Inflammatory macrophage (primary cell): ENCODE measurements at regions not wholly inside any gene's neighbourhood (a gene's known extent, or its start where the extent isn't known, plus 50 kb on each side); places are given as distances from the start of the nearest gene placed in this dataset.

ENCODE experiments used
- DNase-seq, 2 donors: peaks; one replicate each; pipeline ENCODE4 v3.0.0-alpha.2; 2020 to 2022

DNA sequence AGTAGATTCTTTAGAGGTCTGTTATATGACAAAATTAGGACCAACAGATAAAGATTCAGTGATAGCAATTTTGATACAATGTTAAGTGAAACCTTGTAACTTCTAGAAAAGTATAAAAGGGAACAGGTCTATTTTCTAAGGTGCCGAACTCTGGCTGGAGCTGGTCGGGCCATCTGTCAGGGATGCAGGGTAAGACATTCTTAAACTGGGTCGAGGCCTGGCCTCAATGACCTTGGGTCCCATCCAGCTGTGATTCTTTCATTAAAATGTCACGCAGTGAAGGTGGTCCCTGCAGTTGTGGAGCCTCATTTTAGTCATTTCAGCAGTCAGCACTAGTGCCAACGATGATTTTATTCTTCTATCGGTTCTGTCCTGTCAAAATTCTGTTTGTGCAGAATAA lies 271.9 kb upstream of the SPRY2 start:
- no peak for DNase-seq

DNA sequence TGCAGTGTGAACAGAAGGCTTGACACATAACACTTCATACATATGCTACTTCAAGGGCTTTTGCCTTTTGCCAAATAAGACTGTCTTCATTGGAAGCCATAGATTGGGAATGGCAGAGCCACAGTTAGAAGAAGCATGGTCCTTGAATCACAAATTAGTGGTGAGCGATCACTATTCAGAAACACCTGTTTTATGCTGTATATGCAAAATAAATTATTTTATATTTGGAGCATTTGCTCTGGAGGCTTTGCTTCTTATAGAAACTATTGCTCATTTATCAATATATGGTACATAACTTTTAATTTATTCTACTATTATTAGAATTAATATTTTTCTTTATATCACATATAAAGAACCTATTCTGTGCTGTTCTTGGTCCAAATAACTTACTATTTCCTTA lies 270.4 kb upstream of the SPRY2 start:
- no peak for DNase-seq

DNA sequence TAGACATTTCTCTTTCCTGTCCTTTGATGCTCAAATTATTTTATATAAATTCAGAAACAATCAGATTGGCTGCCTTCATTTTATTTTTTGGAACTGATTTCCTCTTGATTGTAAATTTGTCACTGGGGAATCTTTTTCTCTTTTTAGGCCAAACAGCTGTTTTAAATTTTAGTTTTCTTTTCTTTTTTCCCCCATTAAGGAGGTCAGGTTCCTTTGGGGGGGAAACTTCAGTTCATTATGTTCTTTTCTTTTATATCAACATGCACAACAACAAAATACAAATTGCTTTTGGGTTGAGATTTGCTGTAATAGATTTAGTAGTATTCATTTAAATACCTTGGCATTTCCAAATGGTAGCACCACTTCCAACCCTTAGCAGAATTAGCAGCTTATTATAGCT lies 264.8 kb upstream of the SPRY2 start:
- no peak for DNase-seq

DNA sequence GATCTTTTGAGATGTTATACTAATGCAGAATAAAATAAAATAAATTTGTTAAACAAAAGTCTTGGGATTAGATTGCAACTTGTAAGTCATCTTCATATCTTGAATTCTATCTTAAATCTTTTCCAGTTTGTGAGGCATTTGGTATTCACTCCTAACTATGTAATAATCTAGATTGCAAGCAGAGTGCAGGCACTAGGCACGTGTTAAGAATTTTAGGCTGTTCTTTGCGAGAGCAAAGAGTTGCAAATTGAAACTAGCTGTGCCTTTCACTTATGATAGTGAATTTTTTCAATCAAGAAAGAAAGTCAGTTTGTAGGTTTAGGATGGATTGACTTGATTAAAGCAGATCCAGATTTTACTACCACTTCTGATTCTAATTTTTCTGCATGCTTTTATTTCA lies 264.1 kb upstream of the SPRY2 start:
- no peak for DNase-seq

- no peak for DNase-seq
Observed at GRCh38 chr13:80604098-80604497, 263.2 kb upstream of the SPRY2 start.

- no peak for DNase-seq
Observed at GRCh38 chr13:80603351-80603750, 262.4 kb upstream of the SPRY2 start.

DNA sequence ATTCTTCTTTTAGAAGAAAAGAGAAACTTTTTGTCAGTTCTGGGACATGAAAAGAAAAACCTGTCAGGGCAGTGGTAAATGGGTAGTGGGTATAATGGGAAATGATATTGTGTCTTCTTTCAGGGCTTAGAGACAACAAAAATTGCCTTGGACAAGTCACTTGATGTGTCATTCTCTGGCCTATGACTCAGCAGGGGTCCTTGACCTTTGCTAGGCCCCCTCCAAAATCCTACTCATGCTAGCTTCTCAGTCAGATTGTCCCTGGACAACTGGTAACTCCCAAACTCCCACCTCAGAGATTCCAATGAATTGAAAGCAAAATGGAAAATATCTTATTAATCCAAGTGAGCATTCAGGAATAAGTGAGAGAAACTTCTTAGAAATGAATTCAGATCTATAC lies 258.8 kb upstream of the SPRY2 start:
- DNase-seq = no peak

DNA sequence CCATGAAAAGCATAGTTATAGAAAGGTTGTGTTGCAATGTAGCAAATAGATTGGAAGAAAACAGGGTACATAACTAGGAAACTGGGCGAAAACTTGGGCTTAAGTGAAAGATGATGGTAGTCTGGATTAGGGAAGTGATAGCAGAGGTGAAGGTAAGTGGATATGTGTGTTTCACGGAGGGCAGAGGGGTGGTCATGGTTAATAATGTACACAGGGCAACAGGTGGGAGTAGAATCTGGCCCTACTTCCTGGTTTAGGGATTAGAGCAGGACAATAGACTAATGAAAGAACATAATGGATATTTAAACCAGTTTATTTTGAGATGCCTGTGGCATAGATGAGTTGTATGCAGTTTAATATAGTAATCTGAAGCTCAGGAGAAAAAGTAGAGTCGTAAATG lies 257.3 kb upstream of the SPRY2 start:
- no peak for DNase-seq

DNA sequence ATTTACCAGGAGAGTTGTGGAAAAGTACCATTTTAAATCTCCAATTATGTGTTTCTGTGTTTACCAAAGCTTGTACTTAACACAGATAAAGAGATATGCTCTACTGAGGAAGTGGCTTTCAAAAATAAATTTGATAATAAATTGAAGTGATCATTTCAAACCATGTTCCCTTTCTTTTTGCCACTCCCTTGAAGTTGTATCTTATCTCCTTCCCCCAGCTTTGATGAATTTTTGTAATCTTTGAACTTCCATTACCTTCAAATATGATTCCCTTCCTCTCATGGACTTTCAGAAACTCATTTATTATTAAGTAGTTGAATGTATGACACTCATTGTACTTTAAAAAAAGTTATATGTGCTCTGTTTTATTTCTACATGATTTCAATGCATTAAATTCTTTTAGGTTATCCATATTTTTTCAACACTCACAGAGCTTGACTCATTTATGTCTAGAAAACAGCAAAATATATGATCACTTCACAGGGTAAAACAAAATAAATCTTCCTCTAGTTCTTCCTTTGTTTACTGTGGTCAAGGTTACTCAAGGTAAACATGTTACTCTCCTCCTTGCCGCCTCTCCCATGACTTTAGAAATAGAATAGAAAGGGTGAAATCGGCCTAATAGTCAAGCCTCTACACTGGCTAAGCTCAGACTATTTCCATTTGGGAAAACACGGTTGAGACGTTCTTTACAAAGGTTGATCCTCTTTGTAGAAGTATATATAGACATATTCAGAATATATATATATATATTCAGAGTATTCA lies 251.2 kb upstream of the SPRY2 start:
- DNase-seq = no peak

- DNase-seq = no peak
Observed at GRCh38 chr13:80590551-80590950, 249.6 kb upstream of the SPRY2 start.

- DNase-seq = peak in 1 of 2 donors; percentile 45
Observed at GRCh38 chr13:80586356-80586755, 245.4 kb upstream of the SPRY2 start.

DNA sequence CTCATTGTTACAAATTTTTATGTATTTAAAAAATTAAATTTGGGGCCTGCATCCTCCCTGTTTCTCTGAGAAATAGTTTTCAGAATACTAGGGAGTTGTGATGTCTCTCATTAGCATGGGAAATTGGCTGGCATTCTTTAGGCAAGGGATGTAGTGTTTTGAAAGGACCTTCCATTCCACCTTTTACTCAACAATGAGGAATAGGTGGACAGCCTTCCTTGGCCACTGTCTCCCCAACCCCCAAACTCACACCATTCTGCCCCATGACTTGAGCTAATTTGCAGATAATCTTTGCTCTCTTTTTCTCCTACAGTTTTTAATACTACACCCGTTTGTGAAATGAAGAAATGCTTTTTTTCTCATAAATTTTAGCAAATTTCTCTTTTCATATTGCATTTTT lies 244.6 kb upstream of the SPRY2 start:
- no peak for DNase-seq

DNA sequence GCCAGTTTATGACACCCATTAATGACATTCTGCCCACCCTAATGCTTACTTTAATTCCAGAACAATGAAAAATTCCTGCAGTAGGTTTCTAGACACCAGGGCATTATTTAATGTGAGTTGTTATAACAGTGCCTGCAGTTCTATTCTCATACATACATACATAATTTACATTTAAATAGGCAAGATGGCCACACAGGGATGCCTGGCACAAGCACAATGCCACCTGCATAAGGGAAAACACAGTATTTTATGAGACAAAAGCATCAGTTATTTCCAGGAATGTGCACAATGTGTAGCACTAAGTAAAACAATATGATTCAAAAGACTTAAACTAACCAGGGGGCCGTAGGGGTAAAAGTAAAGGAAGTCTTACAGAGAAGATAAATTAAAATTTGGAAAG lies 243.9 kb upstream of the SPRY2 start:
- no peak for DNase-seq

DNA sequence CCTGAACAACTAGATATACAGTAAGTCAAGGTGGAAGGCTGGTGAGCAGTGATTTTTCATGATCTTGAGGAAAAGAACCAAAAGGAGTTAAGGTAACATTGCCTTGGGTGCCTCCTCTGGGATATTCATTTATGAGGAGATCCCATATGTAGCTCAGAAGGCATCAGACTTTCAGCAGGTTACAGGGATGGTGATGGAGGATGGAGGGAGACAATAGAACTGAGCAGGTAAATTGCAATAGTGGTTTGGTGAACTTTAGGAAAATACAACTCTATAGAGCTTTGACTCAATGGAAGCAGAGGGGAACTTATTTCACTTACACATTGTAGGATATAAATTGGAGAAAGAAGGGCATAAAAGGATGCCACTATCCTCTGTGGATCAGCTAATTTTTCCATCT lies 243.4 kb upstream of the SPRY2 start:
- no peak for DNase-seq

- no peak for DNase-seq
Observed at GRCh38 chr13:80577926-80578670, 237.2 kb upstream of the SPRY2 start.

GRCh38 chr13:80577285-80577684 lies 236.4 kb upstream of the SPRY2 start:
- no peak for DNase-seq

GRCh38 chr13:80574113-80574850 lies 233.4 kb upstream of the SPRY2 start:
- DNase-seq = no peak

DNA sequence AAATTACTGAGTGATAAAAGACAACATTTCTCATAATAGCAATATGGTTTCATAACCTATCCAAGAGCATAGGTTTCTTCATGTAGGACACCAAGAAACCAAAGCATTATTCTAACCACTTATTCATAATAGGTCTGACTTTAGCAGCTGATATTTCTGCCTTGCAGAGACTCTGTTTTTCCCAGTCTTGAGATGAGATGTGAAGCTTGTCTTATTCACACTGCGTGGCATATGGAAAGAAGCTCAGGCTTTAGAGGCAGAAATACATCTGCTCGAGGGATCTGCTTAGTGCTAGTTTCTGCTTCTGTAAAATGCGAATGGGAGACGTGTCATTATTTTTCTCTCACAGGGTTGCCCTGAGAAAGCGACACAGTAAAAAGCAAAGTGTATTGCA lies 232.0 kb upstream of the SPRY2 start:
- DNase-seq = no peak

DNA sequence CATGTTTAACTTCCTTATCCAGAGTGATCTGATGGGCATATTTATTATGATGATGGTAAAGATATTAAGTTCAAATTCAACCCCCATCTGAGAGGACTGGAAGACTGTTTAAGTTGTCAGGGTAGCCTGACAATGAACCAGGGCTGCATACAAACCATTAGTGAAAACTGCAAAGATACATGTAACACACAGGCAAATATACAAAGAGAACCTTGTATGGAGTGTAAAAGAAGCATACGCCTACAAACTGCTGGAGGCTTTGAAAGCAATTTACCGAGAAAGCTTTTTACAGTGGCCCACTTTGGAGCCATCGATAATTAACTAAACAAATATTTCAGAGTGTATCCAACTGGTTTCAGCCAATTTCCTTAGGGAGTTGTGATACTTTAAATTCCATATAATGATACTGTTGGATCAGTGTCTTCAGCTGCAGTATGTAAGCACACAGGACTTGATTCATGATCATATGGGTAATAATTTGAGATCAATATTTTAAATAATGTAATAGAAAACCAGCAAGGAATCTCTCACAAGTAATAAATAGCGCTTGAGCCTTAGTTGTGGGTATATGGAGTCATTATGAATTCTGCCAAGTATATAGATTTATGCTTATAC lies 231.5 kb upstream of the SPRY2 start:
- no peak for DNase-seq

GRCh38 chr13:80571346-80572307 lies 230.7 kb upstream of the SPRY2 start:
- no peak for DNase-seq

DNA sequence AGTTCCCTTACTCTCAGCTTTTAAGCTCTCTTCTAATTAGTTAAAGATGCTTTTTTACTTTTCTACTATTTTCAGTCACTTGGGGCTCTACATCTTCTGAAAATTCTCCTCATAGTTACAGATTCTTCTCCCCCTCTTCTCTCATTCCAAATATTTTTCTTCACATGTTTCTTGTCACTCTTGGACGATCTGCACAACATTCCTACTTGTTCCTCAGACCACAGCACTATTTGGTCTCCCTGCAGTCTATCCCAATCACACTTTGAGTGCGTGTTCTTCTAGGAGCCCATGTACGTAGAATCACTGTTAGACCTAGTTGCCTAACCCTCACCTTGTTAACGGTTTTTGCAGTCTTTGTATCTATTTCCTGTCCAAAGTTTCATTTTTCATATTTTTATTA lies 222.5 kb upstream of the SPRY2 start:
- DNase-seq = no peak
